HG02970 (cell line): ENCODE measurements at regions not wholly inside any gene's neighbourhood (a gene's known extent, or its start where the extent isn't known, plus 50 kb on each side); places are given as distances from the start of the nearest gene placed in this dataset.

Source experiments
- ATAC-seq: cut with Tn5 transposase; IDR thresholded peaks from one replicate; pipeline ENCODE4 v1.9.1; 2021; ENCODE audit warnings: mild to moderate bottlenecking, moderate library complexity, moderate number of reproducible peaks; ENCODE audit not compliant: unreplicated experiment, low FRiP score

DNA sequence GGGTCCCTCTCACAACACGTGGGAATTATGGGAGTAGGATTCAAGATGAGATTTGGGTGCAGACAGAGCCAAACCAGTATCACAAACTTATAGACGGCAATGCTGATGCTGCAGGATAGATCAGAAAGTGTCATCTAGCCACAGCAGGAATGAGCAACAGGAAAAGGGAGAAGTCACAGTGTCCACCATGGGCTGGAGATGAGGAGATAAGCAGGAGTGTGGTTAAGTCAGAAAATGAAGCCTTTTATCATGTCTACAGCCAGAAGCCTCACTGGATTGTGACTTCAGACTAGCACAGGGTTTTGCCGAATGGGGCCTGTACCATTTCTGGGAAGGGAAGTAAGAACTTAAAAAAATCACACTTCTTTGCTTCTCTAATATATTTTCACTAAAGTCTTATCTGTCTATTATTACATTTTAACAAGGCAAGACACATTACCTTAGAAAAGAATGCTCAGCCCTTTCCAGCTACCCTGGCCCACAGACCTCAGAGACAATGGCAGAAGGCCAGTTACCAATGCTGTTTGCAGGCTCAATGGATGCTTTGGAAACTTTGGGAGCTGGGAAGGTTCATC, 490.2 kb upstream of the SALL1 start:
- no peak for ATAC-seq

DNA sequence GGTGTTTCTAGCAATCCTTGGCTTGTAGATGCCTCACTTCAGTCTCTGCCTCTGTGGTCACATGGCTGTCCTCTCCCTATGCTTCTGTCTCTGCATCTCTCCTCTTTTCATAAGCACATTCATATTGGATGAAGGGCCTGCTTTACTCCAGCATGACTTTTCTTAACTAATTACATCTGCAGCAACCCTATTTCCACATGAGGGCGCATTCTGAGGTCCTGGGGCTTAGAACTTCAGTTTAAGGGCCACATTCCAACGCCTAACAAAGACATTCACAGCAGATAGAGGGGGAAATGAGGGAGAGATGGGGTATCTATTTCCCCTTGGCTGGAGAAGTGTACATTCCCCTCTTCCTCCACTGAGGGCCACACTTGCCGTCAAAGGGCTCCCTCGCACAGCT, 489.1 kb upstream of the SALL1 start:
- no peak for ATAC-seq

DNA sequence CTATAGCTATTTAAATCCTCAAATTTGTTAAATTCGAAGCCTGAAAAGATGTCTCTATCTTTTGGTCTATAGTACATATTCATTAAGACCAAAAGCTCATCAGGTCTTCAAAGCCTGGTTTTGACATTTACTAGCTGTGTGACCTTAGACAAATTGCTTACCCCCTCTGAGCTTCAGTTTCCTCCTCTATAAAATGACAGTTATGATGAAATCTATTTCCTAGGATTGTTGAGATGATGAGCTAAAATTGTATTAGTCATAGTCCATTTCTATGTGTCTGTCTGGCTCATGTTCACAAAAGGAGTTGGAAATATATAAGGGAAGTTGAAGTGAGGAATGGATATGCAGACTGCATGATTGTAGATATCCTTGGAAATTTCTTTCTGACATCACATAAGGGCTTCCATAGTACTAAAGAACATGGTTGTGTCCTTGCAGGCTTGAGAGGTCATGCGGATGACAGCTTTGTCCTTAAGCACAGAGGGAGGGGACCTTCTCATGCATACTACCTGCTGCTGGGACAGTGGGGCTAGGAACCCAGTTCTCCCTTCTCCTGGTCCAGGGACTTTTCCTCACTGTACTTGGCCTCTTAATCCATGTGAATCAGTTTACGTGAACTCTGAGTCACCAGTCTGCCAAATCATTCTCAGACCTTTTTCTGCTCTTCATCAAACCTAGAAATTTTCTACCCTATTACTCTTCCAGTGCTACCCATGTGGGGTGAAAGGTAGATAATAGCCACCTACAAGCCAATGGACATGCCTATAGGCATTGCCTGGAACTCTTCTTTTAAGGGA, 487.5 kb upstream of the SALL1 start:
- ATAC-seq, result no peak

DNA sequence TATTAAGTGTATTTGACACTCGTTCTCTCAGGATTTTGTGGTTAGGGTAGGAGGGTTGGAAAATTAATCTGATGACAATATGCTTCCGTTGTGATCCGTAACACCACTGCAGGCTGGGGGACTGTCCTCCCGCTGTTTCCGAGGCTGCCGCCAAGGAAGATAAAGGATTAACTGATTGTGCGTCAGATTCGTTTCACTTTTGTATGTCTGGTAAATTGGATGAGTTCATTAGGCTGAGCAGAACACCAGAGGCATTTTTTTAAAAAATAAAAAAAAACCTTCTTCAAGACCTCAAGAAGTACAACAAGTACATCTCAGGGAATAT, 486.7 kb upstream of the SALL1 start:
- no peak for ATAC-seq

DNA sequence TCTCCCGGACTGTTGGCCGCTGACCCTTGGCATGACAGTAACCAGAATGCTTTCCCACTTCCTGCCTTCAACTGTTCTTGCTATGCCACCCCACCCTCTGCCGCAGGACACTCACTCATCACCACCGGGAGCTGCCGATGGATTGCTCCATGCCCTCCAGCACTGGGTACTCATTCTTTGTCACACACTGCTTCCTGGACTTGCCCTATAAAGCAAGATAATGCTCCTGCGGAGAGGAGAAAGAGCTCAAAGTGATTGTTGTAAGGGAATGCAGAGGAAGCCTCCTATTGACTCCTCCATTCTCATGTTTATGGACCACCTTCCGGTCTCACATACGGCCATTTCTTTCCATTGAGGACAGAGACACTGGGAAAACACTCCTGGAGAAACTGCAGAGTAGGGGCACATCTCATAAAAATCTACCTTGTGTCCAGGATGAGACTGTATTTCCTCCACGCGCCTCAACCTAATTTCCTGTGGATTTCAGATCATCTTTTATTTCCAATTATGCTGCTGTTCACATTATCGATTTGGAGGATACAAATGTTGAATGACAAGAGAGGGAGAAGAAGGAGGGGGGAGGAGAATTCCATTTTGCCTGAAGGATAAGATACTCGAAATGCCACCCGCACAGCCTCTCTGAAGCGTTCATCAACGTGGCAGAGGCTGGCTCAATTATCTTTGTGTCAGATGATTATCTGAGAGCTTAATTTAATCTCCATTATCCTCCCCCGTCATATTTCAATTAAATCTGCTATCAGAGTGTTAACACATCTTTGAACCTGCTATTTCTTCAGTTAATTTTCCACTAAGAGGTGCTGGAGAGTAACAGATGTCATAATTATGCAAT, 486.1 kb upstream of the SALL1 start:
- no peak for ATAC-seq

DNA sequence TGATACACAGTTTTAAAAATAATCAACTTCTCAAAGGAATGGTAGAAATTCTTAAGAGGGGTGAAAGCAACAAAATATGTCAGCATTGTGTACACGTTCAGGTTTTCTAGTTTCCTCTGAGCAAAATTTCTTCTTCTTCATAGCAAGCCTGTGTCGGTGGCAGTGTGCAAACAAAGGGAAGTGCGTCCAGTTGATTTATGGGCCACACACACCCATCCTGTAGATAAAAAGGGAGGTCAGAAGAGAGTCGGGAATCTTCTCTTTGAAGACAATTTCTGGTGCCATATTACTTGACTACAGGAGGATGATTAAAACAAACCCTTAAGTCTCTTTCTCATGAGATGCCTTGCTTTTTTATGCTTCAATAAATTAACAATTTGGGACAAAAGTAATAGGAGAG, 484.1 kb upstream of the SALL1 start:
- ATAC-seq, result no peak

DNA sequence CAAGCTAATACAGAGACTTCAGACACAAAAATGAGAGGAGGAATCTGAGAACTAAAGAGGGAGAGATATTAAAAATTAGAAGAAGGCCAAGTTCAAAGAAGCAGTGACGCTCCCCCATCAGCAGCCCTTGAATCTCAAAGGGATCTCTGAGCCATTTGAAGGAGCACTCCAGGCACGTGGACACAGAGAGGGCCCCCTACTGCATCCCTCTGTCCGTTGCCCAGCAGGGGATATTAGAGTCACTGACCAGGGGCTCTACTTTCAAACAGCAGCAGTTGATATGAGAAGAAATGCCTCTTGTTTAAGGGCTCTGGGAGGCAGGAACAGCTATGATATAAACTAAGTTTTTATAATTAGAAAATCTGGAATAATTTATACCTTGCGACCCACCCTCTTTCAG, 479.0 kb upstream of the SALL1 start:
- ATAC-seq, result no peak

DNA sequence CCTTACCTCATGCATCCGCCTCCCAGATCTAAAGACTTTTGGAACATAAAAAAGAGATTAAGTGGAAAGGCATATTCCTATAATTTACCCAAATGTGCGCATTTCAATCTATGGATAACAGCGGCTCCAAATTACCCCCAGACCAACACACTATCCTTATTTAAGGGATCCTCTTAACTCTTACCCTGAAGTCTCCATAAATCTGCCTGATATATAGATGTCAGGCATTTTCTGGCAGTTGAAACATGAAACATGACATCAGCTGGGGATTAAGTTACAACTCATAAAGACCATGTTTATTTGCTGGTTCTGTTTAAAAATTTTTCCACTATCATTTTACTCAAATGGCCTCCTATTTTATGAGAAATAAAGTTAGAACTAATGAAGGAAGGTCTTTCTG, 478.5 kb upstream of the SALL1 start:
- ATAC-seq, result no peak

DNA sequence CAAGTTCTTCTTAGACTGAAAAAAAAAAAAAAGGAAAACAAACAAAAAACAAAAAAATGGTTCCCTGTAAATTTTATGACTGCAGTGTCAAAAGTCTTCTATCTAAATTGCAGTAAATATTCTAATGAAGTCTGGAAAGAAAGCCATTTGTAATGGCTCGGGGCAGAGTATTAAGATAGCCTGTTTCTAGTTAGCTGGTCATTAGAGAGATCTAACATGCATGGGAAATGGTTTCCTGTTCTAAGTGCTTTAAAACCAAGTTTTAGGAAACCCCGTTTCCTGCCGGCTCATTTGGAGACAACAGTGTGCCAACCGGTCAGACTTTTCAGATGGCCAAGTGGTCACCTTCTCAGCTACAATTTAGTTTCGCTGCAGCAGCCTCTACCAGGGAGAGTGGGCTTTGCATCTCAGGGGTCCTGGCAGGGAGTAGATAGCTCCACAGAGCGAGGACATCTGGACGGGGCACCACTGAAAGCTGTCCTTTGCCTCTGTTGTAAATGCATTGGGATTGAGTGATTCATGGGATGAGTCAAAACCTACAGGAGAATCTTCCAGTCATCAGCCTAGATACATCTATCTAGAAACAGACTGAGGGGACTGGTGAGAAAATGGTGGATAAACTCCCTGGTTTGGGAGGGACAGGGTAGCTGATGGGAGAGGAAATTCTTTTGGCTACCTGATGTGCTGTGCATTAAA, 473.2 kb upstream of the SALL1 start:
- no peak for ATAC-seq

DNA sequence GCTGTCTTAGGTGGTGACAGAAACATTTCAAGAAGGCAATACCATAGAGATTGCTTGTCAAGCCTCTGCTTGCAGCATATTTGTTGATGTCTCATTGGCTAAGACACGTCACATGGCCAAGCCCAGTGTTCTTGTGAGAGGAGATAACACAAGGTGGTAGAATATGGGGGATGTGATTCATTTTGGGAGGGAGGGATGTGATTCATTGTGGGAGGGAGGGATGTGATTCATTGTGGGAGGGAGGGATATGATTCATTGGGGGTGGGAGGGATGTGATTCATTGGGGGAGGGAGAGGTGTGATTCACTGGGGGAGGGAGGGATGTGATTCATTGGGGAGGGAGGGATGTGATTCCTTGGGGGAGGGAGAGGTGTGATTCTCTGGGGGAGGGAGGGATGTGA, 470.5 kb upstream of the SALL1 start:
- no peak for ATAC-seq

DNA sequence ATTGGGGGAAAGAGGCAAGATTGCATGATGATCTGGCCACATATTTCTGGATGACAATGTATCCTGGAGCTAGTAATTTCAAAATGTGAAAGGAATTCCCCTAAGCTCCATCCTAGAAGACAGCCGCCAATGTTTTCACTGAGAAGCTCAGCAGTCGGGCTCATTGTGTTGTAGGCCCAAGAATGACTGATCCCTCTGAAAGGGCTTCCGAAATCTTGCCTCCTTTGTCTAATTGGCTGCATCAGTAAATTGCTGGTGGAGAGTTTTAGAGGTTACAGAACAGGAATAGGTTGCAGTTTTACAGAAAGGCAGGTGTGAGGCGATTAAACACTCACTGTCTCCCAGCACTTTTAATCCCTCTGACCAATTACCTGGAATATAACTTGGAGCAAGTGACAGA, 464.1 kb upstream of the SALL1 start:
- ATAC-seq, result no peak

DNA sequence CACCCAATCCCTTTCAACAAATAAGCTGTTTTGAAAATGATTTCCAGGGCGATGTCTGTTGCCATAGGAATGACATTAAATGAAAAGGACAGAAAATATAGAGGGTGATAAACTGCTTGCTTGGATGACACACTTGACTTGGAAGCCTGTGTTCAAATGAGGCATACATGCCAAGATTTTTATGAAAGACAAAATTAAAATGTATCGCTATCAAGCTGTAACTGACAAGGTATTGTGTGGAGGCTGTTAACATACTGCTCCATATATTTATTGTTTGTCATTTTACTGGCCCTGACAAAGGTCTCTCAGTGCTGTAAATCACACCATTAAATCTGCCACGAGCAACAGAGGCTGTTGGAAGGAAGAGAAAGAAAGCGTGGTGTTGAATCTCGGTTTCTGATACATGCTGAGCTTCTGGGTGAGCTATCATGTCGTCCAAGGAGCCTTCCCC, 456.2 kb upstream of the SALL1 start:
- ATAC-seq, result no peak

DNA sequence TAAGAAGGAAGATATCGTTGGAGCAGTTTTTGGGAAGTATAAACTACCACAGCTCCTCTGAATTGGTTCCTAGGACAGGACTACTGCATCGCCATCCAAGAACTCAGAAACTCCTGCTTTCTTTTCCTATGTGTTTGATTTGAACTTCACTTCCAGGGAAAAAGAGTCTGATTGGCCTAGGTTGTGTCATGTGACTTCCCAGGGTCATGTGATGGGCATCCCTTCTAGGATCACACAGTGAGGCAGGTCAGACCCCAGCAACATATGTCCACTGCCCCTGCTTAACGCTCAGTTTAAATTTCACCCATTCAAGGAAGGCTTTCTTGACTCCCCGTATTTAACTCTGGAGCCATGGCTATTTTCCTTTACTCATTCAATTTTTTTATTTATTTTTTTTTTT, 445.2 kb upstream of the SALL1 start:
- no peak for ATAC-seq

DNA sequence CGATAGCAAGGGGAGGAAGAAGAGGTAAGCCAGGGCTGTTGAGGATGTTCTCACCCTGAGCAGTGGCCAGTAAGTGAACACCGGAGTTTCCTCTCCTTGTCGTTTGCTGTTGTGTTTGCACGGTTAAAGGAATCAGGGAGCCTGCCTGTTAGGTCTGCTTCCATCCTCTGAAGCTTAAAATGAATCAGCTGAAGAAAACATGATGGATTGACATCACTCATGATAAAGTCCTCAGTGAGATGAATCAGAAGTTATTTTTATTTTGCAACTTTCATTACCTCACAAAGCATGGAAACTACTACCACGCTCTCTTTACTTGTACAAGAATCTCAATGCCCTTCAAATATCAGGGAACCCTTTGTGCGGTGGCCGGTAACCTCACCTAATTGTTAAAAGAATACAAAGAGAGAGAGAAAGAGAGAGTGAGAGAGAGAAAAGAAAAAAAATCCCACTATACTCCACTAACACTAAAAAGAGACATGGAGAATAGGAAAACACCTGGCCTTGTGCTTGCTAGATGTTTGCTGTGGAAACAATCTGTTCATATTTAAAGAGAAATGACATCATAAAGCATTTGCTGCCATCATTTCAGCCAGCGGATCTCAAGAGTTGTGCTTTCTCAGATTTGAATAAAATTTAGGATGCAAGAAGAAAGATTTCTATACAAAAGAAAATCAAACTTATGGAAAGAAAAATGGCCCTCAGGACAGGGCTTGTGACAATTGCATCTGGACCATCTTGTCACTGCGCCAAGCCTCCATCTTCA, 441.6 kb upstream of the SALL1 start:
- no peak for ATAC-seq

DNA sequence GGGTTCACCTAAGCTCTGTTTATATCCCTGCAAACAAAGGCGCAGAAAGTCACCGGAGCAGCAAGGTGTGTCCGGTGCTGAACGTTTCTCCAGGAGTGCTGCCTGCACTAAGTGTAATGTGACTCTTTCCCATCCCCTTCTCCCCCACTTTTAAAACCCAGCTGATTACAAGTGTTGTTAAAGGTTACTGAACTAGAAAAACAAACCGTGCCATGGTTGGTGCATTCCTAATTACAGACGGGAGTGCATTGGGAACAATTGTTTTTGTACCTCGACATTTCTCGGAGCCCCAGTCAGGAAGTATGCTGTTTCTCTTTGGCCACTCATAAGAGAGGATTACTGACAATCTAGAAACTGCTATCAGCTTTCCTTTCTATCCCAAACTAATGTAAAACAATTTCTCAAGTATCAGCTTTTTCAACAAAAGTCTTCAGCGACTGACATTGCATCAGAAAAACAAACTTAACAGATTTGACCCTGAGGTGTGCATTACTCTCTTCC, 441.0 kb upstream of the SALL1 start:
- ATAC-seq, result no peak

DNA sequence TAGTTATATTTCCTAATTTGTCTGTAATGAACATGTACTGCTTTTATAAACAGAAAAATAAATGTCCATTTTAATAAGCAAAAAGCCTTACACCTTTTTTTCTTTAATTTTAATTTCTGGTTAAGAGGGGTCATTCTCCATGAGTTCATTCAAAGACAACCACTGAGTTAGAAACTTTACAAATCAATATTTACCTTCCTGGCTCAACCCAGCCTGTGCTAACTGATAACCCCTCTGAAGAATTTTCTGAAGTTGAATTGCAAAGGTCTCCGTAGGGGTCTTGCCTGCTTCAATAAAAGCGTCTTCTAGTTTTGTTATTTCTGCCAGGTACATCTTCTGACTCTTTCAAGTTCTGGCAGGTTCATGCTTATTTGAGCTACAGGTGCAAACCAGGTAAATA, 440.4 kb upstream of the SALL1 start:
- no peak for ATAC-seq

DNA sequence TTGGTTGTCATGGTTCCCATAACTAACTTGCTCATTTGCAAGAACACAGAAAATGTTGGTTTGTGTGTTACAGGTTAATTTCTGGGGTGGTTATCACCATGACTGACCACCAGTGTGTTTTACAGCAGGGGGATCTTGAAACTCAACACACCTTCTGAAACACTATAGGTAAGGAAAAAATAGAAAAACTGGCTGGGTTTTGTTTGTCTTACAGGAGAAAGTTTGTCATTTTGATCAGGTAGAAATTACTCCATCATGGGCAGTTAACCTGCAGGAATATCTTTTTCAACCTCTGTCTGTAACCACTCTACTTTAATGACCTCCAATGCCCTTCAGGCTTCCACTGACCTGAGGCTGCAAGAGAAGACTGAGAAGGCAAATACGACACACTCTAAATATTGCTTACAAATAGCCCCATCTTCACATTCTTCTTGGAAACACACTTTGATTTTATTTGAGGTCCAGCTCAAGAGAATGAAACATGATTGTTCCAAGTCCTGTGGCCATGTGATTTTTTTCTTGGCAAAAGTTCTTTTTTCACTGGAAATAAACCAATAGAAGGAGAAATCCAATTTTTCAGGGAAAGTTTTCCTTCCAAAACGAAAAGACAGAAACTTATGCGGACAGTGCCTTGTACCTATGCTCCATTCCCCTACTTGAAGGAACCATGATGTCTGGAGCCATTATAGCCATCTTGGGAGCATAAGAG, 428.7 kb upstream of the SALL1 start:
- no peak for ATAC-seq

DNA sequence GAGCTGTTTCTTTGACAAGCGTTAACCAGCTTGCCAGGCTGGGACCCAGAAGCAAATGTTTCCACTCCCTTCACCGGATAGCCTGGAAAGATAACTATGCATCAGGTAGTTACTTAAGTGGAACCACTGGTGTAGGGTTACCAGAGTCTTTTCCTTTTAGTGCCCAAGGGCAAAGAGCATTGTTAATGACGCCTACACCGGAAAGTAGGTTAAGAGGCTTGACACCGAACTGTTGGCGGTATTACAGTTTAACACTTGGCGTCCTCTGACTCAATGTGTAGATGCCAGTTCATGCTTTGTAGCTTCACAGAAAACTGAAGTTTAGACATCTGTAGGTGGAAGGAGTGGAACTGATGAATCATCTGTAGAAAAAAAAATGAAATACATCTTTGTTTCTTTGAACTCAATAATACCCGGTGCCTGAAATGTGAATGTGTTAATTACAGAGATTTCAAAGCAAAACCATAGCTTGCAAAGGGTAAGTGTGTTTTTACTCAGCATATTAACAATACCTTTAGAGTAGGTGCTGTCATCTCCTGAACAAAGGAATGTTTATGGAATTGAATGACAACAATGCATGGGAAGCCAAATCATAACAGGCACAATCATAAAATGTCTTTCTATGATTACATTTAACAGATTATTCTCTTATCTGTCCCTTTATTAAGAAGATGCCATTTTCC, 426.7 kb upstream of the SALL1 start:
- no peak for ATAC-seq
